SK-N-SH treated with all-trans-retinoic acid at 6 μM for 48 hours (cell line): ENCODE measurements at regions not wholly inside any gene's neighbourhood (a gene's known extent, or its start where the extent isn't known, plus 50 kb on each side); places are given as distances from the start of the nearest gene placed in this dataset.

Experiments
- ARNTL ChIP-seq: fragments of 450-650 bp; formaldehyde crosslinking; IDR thresholded peaks from 2 replicates; pipeline ENCODE4 v1.5.0; 2020; ENCODE audit warnings: low read depth, mild to moderate bottlenecking, moderate library complexity, borderline replicate concordance
- BACH2 ChIP-seq: fragments of 250-450 bp; sonication (Bioruptor Pico); IDR thresholded peaks from 2 replicates; pipeline ENCODE4 v1.9.0; 2021; ENCODE audit warnings: mild to moderate bottlenecking, borderline replicate concordance
- CSDC2 ChIP-seq: fragments of 250-450 bp; sonication (Bioruptor Pico); IDR thresholded peaks from 2 replicates; pipeline ENCODE4 v1.5.0; 2020; ENCODE audit warnings: mild to moderate bottlenecking, moderate library complexity
- GLIS3 ChIP-seq: fragments of 250-450 bp; sonication (Bioruptor Pico); IDR thresholded peaks from 2 replicates; pipeline ENCODE4 v1.5.0; 2020; ENCODE audit warnings: mild to moderate bottlenecking, moderate library complexity
- ISL1 ChIP-seq: fragments of 250-450 bp; sonication (Bioruptor Pico); IDR thresholded peaks from 2 replicates; pipeline ENCODE4 v2.1.2; 2022; ENCODE audit warnings: mild to moderate bottlenecking, moderate library complexity
- RARB ChIP-seq: fragments of 250-450 bp; sonication (Bioruptor Pico); IDR thresholded peaks from 2 replicates; pipeline ENCODE4 v1.8.0; 2021; ENCODE audit warnings: mild to moderate bottlenecking, moderate library complexity
- TCF4 ChIP-seq: fragments of 250-450 bp; sonication (Bioruptor Pico); IDR thresholded peaks from 2 replicates; pipeline ENCODE4 v1.8.0; 2021; ENCODE audit warnings: mild to moderate bottlenecking, moderate library complexity, borderline replicate concordance
- ZC3H10 ChIP-seq: fragments of 250-450 bp; sonication (Bioruptor Pico); IDR thresholded peaks from 2 replicates; pipeline ENCODE4 v1.5.1; 2021; ENCODE audit warnings: mild to moderate bottlenecking, moderate library complexity
- ZFP3 ChIP-seq: fragments of 250-450 bp; sonication (Bioruptor Pico); IDR thresholded peaks from 2 replicates; pipeline ENCODE4 v1.5.0; 2020; ENCODE audit warnings: mild to moderate bottlenecking, moderate library complexity
- ZNF70 ChIP-seq: fragments of 450-650 bp; formaldehyde crosslinking; IDR thresholded peaks from 2 replicates; pipeline ENCODE4 v1.5.0; 2020; ENCODE audit warnings: mild to moderate bottlenecking, moderate library complexity
- TF ChIP-seq, protein P1 (sequence below): fragments of 250-450 bp; sonication (Bioruptor Pico); IDR thresholded peaks from 2 replicates; pipeline ENCODE4 v1.8.0; 2020; ENCODE audit warnings: mild to moderate bottlenecking, moderate library complexity, borderline replicate concordance
- TF ChIP-seq, protein P2 (sequence below): fragments of 250-450 bp; sonication (Bioruptor Pico); IDR thresholded peaks from 2 replicates; pipeline ENCODE4 v1.5.1; 2020; ENCODE audit warnings: low read depth, mild to moderate bottlenecking, moderate library complexity

DNA sequence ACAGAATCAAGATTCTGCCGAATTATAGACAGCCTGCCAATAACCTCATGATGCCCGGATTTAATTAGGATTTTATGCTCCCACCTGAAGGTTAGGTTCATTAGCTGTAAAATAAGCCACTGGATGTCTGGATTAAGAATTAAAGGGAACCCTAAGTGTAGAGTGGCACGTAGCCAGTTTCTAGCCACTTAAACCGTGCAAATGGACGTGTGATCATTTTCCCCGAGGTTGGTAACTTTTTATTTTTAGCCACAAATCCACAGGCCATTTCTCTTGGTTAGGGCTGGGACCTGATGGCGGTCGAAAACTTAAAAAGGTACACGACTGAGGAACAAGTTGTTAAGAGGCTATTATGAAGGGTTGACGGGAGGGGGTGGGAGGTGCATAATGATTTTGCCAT, 127.3 kb upstream of the TMPO start:
- TF ChIP-seq ZFP3 (CRISPR knock-in tag) = no peak
- no peak for TF ChIP-seq ISL1
- no peak for TF ChIP-seq ZC3H10 (CRISPR knock-in tag)
- no peak for TF ChIP-seq GLIS3 (CRISPR knock-in tag)
- TF ChIP-seq ARNTL (CRISPR knock-in tag) = no peak
- no peak for TF ChIP-seq RARB (CRISPR knock-in tag)
- no peak for TF ChIP-seq ZNF70 (CRISPR knock-in tag)
- TF ChIP-seq, protein P1, sequence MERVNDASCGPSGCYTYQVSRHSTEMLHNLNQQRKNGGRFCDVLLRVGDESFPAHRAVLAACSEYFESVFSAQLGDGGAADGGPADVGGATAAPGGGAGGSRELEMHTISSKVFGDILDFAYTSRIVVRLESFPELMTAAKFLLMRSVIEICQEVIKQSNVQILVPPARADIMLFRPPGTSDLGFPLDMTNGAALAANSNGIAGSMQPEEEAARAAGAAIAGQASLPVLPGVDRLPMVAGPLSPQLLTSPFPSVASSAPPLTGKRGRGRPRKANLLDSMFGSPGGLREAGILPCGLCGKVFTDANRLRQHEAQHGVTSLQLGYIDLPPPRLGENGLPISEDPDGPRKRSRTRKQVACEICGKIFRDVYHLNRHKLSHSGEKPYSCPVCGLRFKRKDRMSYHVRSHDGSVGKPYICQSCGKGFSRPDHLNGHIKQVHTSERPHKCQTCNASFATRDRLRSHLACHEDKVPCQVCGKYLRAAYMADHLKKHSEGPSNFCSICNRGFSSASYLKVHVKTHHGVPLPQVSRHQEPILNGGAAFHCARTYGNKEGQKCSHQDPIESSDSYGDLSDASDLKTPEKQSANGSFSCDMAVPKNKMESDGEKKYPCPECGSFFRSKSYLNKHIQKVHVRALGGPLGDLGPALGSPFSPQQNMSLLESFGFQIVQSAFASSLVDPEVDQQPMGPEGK (CRISPR knock-in tag) = no peak
- no peak for TF ChIP-seq TCF4 (CRISPR knock-in tag)
- TF ChIP-seq BACH2 (CRISPR knock-in tag) = no peak
- no peak for TF ChIP-seq CSDC2 (CRISPR knock-in tag)
- TF ChIP-seq, protein P2, sequence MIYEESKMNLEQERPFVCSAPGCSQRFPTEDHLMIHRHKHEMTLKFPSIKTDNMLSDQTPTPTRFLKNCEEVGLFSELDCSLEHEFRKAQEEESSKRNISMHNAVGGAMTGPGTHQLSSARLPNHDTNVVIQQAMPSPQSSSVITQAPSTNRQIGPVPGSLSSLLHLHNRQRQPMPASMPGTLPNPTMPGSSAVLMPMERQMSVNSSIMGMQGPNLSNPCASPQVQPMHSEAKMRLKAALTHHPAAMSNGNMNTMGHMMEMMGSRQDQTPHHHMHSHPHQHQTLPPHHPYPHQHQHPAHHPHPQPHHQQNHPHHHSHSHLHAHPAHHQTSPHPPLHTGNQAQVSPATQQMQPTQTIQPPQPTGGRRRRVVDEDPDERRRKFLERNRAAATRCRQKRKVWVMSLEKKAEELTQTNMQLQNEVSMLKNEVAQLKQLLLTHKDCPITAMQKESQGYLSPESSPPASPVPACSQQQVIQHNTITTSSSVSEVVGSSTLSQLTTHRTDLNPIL (CRISPR knock-in tag) = no peak
